ENCODE measurements at regions not wholly inside any gene's neighbourhood (a gene's known extent, or its start where the extent isn't known, plus 50 kb on each side); places are given as distances from the start of the nearest gene placed in this dataset.
"Not testable (repeated sequence)": the region's sequence is repeated elsewhere in the genome, so short reads cannot be mapped to it uniquely, and the experiment has no call there.

GRCh38 chrX:112979879-112980278, 139.2 kb upstream of the AMOT start:
- no peak for DNase-seq

- DNase-seq: no peak
Observed at GRCh38 chrX:112968351-112969133, 127.9 kb upstream of the AMOT start.

DNA sequence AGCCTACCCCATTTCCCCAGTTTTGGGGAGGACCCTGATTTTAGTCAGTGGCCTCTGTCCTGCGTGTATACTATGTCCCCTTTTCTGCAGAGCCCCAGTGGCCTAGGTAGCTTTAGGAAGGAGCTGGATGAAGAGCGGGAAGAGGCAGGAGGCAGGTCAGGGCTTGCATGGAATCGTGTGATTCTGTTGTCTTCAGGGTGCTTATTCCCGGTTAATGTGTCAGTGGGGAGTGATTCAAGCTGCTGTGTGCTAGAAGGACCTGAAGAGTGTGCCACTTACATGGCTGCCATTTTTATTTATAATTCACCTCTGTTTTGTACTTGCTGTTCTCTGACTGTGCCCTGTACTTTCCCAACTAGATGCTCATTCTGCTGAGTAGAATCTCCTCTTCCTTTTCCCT, 127.3 kb upstream of the AMOT start:
- DNase-seq: no peak

DNA sequence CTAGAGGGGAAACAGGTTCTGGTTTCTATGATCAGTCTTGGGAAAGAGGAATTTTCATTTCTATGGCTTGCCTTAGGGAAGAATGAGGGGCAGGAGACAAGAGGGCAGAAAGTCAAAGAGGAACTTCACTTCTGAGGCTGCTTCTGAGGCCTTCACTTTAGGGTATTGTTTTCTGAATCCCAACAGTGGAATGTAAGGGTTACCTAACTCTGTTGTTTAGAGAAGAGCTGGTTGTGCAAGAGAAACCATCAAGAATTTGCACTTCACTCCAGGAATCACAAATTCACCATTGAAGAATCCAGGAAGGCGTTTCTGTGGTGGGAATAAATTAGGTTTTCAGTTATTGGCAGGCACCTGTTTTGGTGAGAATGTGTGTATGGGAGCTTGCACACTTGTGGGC, 126.7 kb upstream of the AMOT start:
- no peak for DNase-seq

DNA sequence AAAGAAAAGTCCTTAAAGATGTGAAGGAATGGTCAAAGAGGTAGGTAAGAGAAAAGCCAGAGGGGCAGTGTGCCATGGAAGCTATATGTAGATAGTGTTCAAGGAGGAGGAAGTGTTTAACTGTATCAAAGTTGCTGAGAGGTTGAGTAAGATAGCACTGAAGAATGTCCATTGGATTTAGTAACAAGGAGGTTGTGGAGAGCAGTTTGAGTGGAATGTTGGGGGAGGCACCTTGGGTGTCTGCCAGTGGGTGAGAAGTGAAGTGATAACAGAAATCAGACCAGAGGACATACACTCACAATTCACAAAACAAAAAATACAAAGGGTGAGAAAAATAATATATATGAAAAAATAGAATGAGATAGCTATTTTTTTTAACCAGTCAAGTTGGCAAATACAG, 121.3 kb upstream of the AMOT start:
- no peak for DNase-seq

DNA sequence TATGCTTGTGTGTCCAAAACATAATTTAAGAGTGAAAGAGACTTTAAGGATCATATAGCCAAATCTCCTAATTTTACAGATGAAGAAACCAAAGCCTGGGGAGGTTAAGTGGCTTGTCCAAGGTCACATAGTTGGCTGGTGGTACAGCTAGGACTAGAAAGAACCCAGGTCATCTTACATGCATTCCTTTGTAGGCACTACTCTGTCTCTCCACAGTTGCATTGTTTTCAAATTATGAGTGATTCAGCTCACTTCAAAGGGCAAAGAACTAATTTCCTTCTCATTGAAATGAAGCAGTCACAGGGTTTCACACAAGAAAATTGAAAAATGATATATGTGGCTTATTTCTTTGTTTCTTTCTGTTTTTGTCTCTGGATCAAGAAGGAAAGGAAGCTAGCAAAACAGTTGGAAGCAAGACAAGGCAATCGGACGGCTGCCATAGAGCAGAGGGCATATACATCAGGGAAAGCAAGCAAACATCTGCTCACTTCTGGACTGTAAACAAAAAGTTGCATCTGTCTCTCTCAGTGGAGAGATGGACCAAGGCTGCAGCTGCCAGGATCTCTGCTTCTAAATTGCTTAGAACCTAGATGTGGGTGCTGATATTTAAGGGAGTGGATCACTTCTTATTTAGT, 107.5 kb upstream of the AMOT start:
- no peak for DNase-seq

DNA sequence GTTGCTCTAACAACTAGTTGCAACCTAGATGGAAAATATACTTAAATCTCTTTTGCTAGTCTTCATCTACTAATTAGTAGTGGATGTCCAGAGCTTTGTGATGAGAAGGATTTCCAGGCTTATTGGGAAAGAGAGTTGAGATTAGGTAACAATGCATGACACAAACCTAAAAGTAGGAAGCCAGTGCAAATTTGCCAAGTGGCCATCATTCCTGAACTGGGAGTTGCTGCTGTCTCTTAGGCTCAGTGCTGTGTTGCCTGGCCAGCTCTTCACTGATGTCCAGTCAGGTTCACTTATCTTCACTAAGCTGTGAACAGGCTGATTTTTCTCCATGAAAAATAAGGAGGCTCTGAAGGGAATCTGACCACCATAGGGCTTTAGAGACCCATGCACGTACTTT, 105.6 kb upstream of the AMOT start:
- DNase-seq: no peak

GRCh38 chrX:112945826-112946225, 105.2 kb upstream of the AMOT start:
- DNase-seq: no peak

DNA sequence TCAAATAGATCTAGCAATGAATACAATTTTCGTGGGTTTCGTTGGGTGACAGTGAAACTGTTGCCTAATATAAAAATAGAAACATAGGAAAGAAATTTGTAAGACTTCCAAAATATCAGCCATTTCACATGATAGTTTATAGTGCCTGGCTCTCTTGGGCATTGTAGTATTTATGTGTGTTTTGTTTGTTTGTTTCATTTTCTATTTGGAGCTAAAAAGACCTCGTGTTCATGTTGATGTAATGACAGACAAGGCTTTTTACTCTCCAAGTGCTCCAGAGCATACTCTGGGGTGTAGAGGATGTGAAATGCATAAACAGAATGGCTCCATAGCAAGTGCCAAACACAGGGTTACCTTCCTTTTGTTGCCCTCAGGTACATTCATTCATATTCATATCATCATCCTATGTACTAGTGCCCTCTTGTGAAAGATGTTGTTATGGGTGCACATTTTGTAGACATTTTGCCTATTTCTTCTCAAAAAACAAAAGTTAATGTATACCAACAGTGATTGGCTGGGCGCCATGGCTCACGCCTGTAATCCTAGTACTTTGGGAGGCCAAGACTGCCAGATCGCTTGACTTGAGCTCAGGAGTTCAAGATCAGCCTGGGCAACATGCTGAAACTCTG, 100.7 kb upstream of the AMOT start:
- no peak for DNase-seq

GRCh38 chrX:112935029-112935428, 94.4 kb upstream of the AMOT start:
- DNase-seq: no peak

DNA sequence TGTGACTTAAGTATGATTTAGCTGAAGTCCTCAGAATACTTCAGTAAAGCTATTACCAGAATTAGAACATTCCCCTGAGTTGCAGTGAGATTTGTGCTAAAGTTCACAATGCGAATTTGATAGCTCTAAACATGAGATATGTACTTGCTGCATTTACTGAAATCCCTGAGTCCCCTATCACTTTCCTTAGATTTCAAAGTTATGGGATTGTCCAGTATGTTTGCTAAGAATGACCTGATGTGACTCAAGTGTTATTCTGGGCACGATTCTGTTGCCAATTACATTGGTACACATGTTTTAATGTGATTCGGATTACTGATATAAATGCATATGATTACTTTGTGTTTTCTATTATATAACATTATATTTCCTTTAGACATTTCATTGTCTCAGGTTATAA, 91.3 kb upstream of the AMOT start:
- no peak for DNase-seq

DNA sequence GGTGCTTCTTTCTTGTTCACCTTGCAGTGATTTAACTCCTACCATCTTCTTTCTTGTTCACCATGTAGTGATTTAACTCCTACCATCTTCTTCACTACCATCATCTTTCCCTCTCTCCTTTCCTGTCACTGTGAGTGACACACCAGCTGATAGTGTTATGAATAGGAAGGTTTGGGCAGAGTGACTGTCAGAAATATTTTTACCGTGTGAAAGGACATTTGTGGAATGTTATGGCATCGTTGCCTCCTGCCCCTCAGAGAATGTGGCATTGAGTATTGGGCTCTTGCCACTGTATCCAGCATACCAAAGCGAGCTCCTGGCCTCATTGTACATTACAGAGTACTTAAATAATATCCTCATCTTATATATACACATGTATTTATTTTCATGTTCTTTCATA, 90.8 kb upstream of the AMOT start:
- no peak for DNase-seq

DNA sequence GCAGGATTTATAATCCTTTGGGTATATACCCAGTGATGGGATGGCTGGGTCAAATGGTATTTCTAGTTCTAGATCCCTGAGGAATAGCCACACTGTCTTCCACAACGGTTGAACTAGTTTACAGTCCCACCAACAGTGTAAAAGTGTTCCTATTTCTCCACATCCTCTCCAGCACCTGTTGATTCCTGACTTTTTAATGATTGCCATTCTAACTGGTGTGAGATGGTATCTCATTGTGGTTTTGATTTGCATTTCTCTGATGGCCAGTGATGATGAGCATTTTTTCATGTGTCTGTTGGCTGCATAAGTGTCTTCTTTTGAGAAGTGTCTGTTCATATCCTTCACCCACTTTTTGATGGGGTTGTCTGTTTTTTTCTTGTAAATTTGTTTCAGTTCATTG, 82.8 kb upstream of the AMOT start:
- not testable (repeated sequence) for DNase-seq

GRCh38 chrX:112913807-112914206, 73.2 kb upstream of the AMOT start:
- DNase-seq: no peak

DNA sequence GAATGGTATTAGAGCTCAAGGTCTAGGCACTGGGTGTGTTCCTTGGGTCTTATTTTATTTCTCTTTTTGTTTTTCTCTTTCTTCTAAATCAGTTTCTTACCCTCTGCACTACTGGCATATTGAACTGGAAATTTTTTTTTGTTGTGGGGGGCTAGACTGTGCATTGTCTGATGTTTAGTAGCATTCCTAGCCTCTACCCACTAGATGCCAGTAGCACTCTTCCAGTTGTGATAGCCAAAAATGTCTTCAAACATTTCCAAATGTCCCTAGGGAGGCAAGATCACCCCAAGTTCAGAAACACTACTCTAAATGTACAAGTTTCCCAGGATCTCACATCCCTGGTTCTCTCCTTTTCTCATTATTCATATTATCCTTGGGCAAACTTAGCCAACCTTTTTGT, 69.8 kb upstream of the AMOT start:
- no peak for DNase-seq

GRCh38 chrX:112901869-112902725, 61.5 kb upstream of the AMOT start:
- no peak for DNase-seq

GRCh38 chrX:112896051-112896450, 55.4 kb upstream of the AMOT start:
- no peak for DNase-seq

Measured in femur (tissue), 1 donor.